ENCODE measurements at regions not wholly inside any gene's neighbourhood (a gene's known extent, or its start where the extent isn't known, plus 50 kb on each side); places are given as distances from the start of the nearest gene placed in this dataset.

DNA sequence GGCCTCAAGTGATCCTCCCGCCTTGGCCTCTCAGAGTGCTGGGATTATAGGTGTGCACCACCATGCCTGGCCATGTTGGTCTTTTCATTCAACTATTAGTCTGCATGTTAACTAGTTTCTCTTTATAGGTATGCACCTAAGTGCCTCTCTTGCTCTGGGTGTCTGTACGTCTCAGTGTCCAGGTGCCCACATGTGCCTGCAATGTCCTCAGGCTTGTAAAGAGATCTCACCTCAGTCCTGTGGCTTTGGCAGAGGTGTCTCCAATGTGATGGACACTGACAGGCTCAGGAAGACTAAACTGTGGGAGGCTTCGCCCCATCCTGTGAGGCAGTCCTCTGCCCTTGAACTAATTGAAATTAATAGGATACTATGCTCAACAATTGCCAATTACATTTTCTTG lies 526.3 kb downstream of the PTPRU start:
- TF ChIP-seq CTCF (IDR thresholded peaks at IDR 0.05), result no peak
- TF ChIP-seq EZH2 (IDR thresholded peaks at IDR 0.05), result no peak
- TF ChIP-seq EZH2phosphoT487 (IDR thresholded peaks at IDR 0.05), result no peak

Data from neural progenitor cell (in vitro differentiated cells).